ENCODE measurements at regions not wholly inside any gene's neighbourhood (a gene's known extent, or its start where the extent isn't known, plus 50 kb on each side); places are given as distances from the start of the nearest gene placed in this dataset.

GRCh38 chr4:130026185-130026584, 930.2 kb downstream of the C4orf33 start:
- no peaks in the 10 kb centered on the region for H3K27me3 ChIP-seq (ENCODE audit: insufficient read depth, low read depth, low read length)
- H4K20me1 ChIP-seq (ENCODE audit: insufficient read depth), result no peaks in the 10 kb centered on the region
- no peaks in the 10 kb centered on the region for H3K79me2 ChIP-seq (replicated peaks; ENCODE audit: insufficient read depth, low read length)
- no peak overlapping the region for H2AFZ ChIP-seq (ENCODE audit: low read depth, low read length)
- no peaks in the 10 kb centered on the region for H3K9me2 ChIP-seq (ENCODE audit: insufficient read depth, low read length)
- H3K9me3 ChIP-seq (ENCODE audit: low read length), result no peaks in the 10 kb centered on the region
- no peak overlapping the region for H3K4me3 ChIP-seq (ENCODE audit: low read length)
- peak; percentile 52 for TF ChIP-seq REST (IDR thresholded peaks at IDR 0.05; ENCODE audit: borderline replicate concordance)
- TF ChIP-seq EZH2 (IDR thresholded peaks at IDR 0.05; ENCODE audit: borderline replicate concordance, insufficient read depth, low read length, poor library complexity, severe bottlenecking), result no peak
- no peak for TF ChIP-seq MXI1 (conservative IDR thresholded peaks at IDR 0.05; ENCODE audit: poor library complexity, severe bottlenecking)
- TF ChIP-seq POLR2AphosphoS5 (IDR thresholded peaks at IDR 0.05), result no peak
- no peak overlapping the region for H3K9ac ChIP-seq (ENCODE audit: low read length)
- no peak overlapping the region for H3K4me2 ChIP-seq (ENCODE audit: low read length)
- H3K27ac ChIP-seq (ENCODE audit: low read length), result no peak overlapping the region
- no peaks in the 10 kb centered on the region for H3K36me3 ChIP-seq (ENCODE audit: insufficient read depth, low read length)
- no peaks in the 10 kb centered on the region for H3F3A ChIP-seq (ENCODE audit: insufficient read depth, low read length, poor library complexity, severe bottlenecking)

GRCh38 chr4:130027973-130028372, 932.0 kb downstream of the C4orf33 start:
- Histone ChIP-seq H3K4me3 (ENCODE audit: low read length) (no peak overlapping the region), H3K27me3 (ENCODE audit: insufficient read depth, low read depth, low read length) (no peaks in the 10 kb centered on the region), H3K9me3 (ENCODE audit: low read length) (no peaks in the 10 kb centered on the region), H3K79me2 (replicated peaks; ENCODE audit: insufficient read depth, low read length) (no peaks in the 10 kb centered on the region), H2AFZ (ENCODE audit: low read depth, low read length) (no peak overlapping the region), H4K20me1 (ENCODE audit: insufficient read depth) (no peaks in the 10 kb centered on the region), H3K9me2 (ENCODE audit: insufficient read depth, low read length) (no peaks in the 10 kb centered on the region), H3K36me3 (ENCODE audit: insufficient read depth, low read length) (no peaks in the 10 kb centered on the region), H3F3A (ENCODE audit: insufficient read depth, low read length, poor library complexity, severe bottlenecking) (no peaks in the 10 kb centered on the region), H3K9ac (ENCODE audit: low read length) (no peak overlapping the region), H3K4me2 (ENCODE audit: low read length) (no peak overlapping the region), H3K27ac (ENCODE audit: low read length) (no peak overlapping the region)
- TF ChIP-seq MXI1 (conservative IDR thresholded peaks at IDR 0.05; ENCODE audit: poor library complexity, severe bottlenecking) (no peak), REST (IDR thresholded peaks at IDR 0.05; ENCODE audit: borderline replicate concordance) (no peak), SMC3 (conservative IDR thresholded peaks at IDR 0.05; ENCODE audit: poor library complexity) (no peak), TAF1 (IDR thresholded peaks at IDR 0.05; ENCODE audit: low read depth) (no peak), EZH2 (IDR thresholded peaks at IDR 0.05; ENCODE audit: borderline replicate concordance, insufficient read depth, low read length, poor library complexity, severe bottlenecking) (no peak), EP300 (conservative IDR thresholded peaks at IDR 0.05; ENCODE audit: poor library complexity, severe bottlenecking) (no peak), RAD21 (conservative IDR thresholded peaks at IDR 0.05) (no peak), CTCF (IDR thresholded peaks at IDR 0.05; ENCODE audit: poor library complexity, severe bottlenecking) (no peak), POLR2AphosphoS5 (IDR thresholded peaks at IDR 0.05) (no peak)

Measured in neural cell (in vitro differentiated cells).